GM18502 (cell line): ENCODE measurements at regions not wholly inside any gene's neighbourhood (a gene's known extent, or its start where the extent isn't known, plus 50 kb on each side); places are given as distances from the start of the nearest gene placed in this dataset.
A peak's percentile ranks its signal among the peaks of the same experiment; 100 is the strongest.

ENCODE experiments used
- ATAC-seq: cut with Tn5 transposase; IDR thresholded peaks from one replicate; pipeline ENCODE4 v1.9.1; 2021; ENCODE audit warnings: mild to moderate bottlenecking; ENCODE audit not compliant: unreplicated experiment, poor library complexity

- ATAC-seq = peak; percentile 45
These were observed 200.0 kb upstream of the TOPAZ1 start for GRCh38 chr3:44041726-44042125.

GRCh38 chr3:44042772-44043171 is 198.9 kb upstream of the TOPAZ1 start:
- ATAC-seq = peak; percentile 34

GRCh38 chr3:44045476-44046275 is 196.0 kb upstream of the TOPAZ1 start:
- ATAC-seq = peak; percentile 77

GRCh38 chr3:44047796-44048195 is 193.9 kb upstream of the TOPAZ1 start:
- no peak for ATAC-seq

- ATAC-seq = no peak
These were observed 193.3 kb upstream of the TOPAZ1 start for GRCh38 chr3:44048196-44048924.

GRCh38 chr3:44048949-44049348 is 192.7 kb upstream of the TOPAZ1 start:
- ATAC-seq = no peak

- no peak for ATAC-seq
These were observed 191.6 kb upstream of the TOPAZ1 start for GRCh38 chr3:44050101-44050500.

- no peak for ATAC-seq
These were observed 190.8 kb upstream of the TOPAZ1 start for GRCh38 chr3:44050867-44051266.

GRCh38 chr3:44055951-44056350 is 185.7 kb upstream of the TOPAZ1 start:
- ATAC-seq = no peak

- no peak for ATAC-seq
These were observed 185.0 kb upstream of the TOPAZ1 start for GRCh38 chr3:44056446-44057240.

- ATAC-seq = peak; percentile 99
These were observed 183.4 kb upstream of the TOPAZ1 start for GRCh38 chr3:44058022-44058867.

GRCh38 chr3:44058868-44059203 is 182.8 kb upstream of the TOPAZ1 start:
- peak; percentile 24 for ATAC-seq

- no peak for ATAC-seq
These were observed 181.5 kb upstream of the TOPAZ1 start for GRCh38 chr3:44060164-44060563.

GRCh38 chr3:44061268-44061667 is 180.4 kb upstream of the TOPAZ1 start:
- no peak for ATAC-seq

- ATAC-seq = no peak
These were observed 179.7 kb upstream of the TOPAZ1 start for GRCh38 chr3:44061961-44062360.

- ATAC-seq = no peak
These were observed 176.2 kb upstream of the TOPAZ1 start for GRCh38 chr3:44065311-44066094.

GRCh38 chr3:44066806-44067205 is 174.9 kb upstream of the TOPAZ1 start:
- no peak for ATAC-seq

GRCh38 chr3:44067431-44067830 is 174.3 kb upstream of the TOPAZ1 start:
- ATAC-seq = no peak

- ATAC-seq = no peak
These were observed 172.9 kb upstream of the TOPAZ1 start for GRCh38 chr3:44068753-44069152.
